PC-9 (cell line): ENCODE measurements at regions not wholly inside any gene's neighbourhood (a gene's known extent, or its start where the extent isn't known, plus 50 kb on each side); places are given as distances from the start of the nearest gene placed in this dataset.

Source experiments
- BruUV-seq: library from RNA; stranded (reverse); fragments of 400-500 nt; replicated peaks from 2 replicates; lab custom pipeline; 2021; lab: Mats Ljungman, UMichigan
- CTCF ChIA-PET: fragments of 300-600 bp; sonication (Branson Sonifier 250); formaldehyde crosslinking; loops from one replicate; lab custom pipeline; 2022; ENCODE audit warnings: antibody characterized with exemption; lab: Charles Lee
- POLR2A ChIA-PET: fragments of 300-600 bp; sonication (Branson Sonifier 250); formaldehyde crosslinking; loops from one replicate; lab custom pipeline; 2022; ENCODE audit warnings: antibody characterized with exemption; ENCODE audit not compliant: unreplicated experiment; lab: Charles Lee
- DNase-seq, 2 experiments: peaks; one replicate each; pipeline versions ENCODE4 v3.0.0 to v3.0.0-alpha.2; 2015 to 2022; ENCODE audit warnings: mixed read lengths in 1 of 2
- H2AFZ ChIP-seq: fragments of 200-600 bp; sonication (generic); 2 replicates; pipeline ENCODE4 v1.8.1; 2017; ENCODE audit warnings: antibody characterized with exemption
- H3F3A ChIP-seq: fragments of 200-600 bp; sonication (generic); 2 replicates; pipeline ENCODE4 v1.8.1; 2017; ENCODE audit warnings: antibody characterized with exemption, mild to moderate bottlenecking, low read depth; ENCODE audit not compliant: insufficient read depth
- H3K27ac ChIP-seq: fragments of 200-600 bp; sonication (generic); 2 replicates; pipeline ENCODE4 v1.6.1; 2016; ENCODE audit warnings: mixed run types
- H3K27me3 ChIP-seq: fragments of 200-600 bp; sonication (generic); 2 replicates; pipeline ENCODE4 v1.6.1; 2016; ENCODE audit warnings: low read depth, mixed run types; ENCODE audit not compliant: insufficient read depth
- H3K36me3 ChIP-seq: fragments of 200-600 bp; sonication (generic); 2 replicates; pipeline ENCODE4 v1.6.1; 2016; ENCODE audit warnings: low read depth, mixed run types
- H3K4me1 ChIP-seq: fragments of 200-600 bp; sonication (generic); replicated peaks from 2 replicates; pipeline ENCODE4 v1.6.1; 2016; ENCODE audit warnings: mixed run types; ENCODE audit not compliant: insufficient read depth
- H3K4me2 ChIP-seq: fragments of 200-600 bp; sonication (generic); 2 replicates; pipeline ENCODE4 v1.6.1; 2017; ENCODE audit warnings: mixed run types
- H3K4me3 ChIP-seq: fragments of 200-600 bp; sonication (generic); 2 replicates; pipeline ENCODE4 v1.6.1; 2016; ENCODE audit warnings: mixed run types
- H3K79me2 ChIP-seq: fragments of 200-600 bp; sonication (generic); 2 replicates; pipeline ENCODE4 v1.6.1; 2017; ENCODE audit warnings: low read depth, mixed run types
- H3K9me2 ChIP-seq: fragments of 200-600 bp; sonication (generic); 2 replicates; pipeline ENCODE4 v1.8.1; 2017; ENCODE audit warnings: mild to moderate bottlenecking; ENCODE audit not compliant: insufficient read depth
- H3K9me3 ChIP-seq: fragments of 200-600 bp; sonication (generic); 2 replicates; pipeline ENCODE4 v1.8.1; 2016; ENCODE audit warnings: low read depth; ENCODE audit not compliant: insufficient read depth
- H4K20me1 ChIP-seq: fragments of 200-600 bp; sonication (generic); 2 replicates; pipeline ENCODE4 v1.8.1; 2017; ENCODE audit not compliant: insufficient read depth
- CTCF ChIP-seq: fragments of 200-600 bp; sonication (generic); conservative IDR thresholded peaks from 2 replicates; pipeline ENCODE4 v1.6.1; 2017; ENCODE audit warnings: mixed run types, antibody characterized with exemption, mild to moderate bottlenecking, moderate library complexity
- EZH2 ChIP-seq: fragments of 200-600 bp; sonication (generic); IDR thresholded peaks from 2 replicates; pipeline ENCODE4 v1.8.0; 2017; ENCODE audit warnings: antibody characterized with exemption, low read depth
- intact Hi-C: fragments of 100-400 bp; cut with micrococcal nuclease; formaldehyde crosslinking; loops from one replicate; pipeline ENCODE4 v1.10.0; 2022; ENCODE audit not compliant: unreplicated experiment

GRCh38 chr1:19563324-19564097 is 78.2 kb upstream of the CAPZB start:
- no peak overlapping the region for H3K4me2 ChIP-seq
- no peaks in the 10 kb centered on the region for H3K36me3 ChIP-seq
- H3F3A ChIP-seq, result no peaks in the 10 kb centered on the region
- intact Hi-C loops, result no loop called here
- no TSS peak for BruUV-seq
- H3K4me1 ChIP-seq, result no peaks in the 10 kb centered on the region
- H3K9me3 ChIP-seq, result no peaks in the 10 kb centered on the region
- no peak overlapping the region for H2AFZ ChIP-seq
- DNase-seq, result no peak
- H4K20me1 ChIP-seq, result no peaks in the 10 kb centered on the region
- H3K79me2 ChIP-seq, result no peaks in the 10 kb centered on the region
- H3K9me2 ChIP-seq, result no peaks in the 10 kb centered on the region
- H3K4me3 ChIP-seq, result no peak overlapping the region
- no peak for TF ChIP-seq EZH2
- TF ChIP-seq CTCF, result no peak
- no peaks in the 10 kb centered on the region for H3K27me3 ChIP-seq
- no peak overlapping the region for H3K27ac ChIP-seq
- ChIA-PET CTCF (no interaction called here), POLR2A (no interaction called here)

GRCh38 chr1:19562847-19563246 is 77.5 kb upstream of the CAPZB start:
- H4K20me1 ChIP-seq, result no peaks in the 10 kb centered on the region
- H3K27me3 ChIP-seq, result no peaks in the 10 kb centered on the region
- no peaks in the 10 kb centered on the region for H3K79me2 ChIP-seq
- intact Hi-C loops, result no loop called here
- no peak overlapping the region for H3K4me3 ChIP-seq
- no peak for DNase-seq
- ChIA-PET CTCF (no interaction called here), POLR2A (no interaction called here)
- H3K4me2 ChIP-seq, result no peak overlapping the region
- H3F3A ChIP-seq, result no peaks in the 10 kb centered on the region
- no peak overlapping the region for H2AFZ ChIP-seq
- H3K27ac ChIP-seq, result no peak overlapping the region
- no peaks in the 10 kb centered on the region for H3K9me3 ChIP-seq
- no peaks in the 10 kb centered on the region for H3K36me3 ChIP-seq
- no peaks in the 10 kb centered on the region for H3K4me1 ChIP-seq
- TF ChIP-seq EZH2, result no peak
- TF ChIP-seq CTCF, result no peak
- no peaks in the 10 kb centered on the region for H3K9me2 ChIP-seq
- no TSS peak for BruUV-seq

DNA sequence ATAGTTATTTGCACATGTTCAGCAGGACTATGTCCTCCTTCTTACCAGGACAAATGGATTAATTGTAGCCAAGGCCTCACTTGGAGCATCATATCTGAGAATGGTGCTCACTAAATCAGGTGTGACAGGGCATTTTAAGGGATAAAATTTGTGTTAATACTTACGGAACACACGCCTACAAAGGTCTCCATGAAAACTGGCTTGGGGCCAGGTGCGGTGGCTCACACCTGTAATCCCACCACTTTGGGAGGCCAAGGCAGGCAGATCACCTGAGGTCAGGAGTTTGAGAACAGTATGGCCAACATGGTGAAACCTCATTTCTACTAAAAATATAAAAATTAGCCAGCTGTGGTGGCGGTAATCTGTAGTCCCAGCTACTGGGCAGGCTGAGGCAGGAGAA is 75.1 kb upstream of the CAPZB start:
- Histone ChIP-seq H3K36me3 (no peaks in the 10 kb centered on the region), H2AFZ (no peak overlapping the region), H3K4me1 (no peaks in the 10 kb centered on the region), H3K9me3 (no peaks in the 10 kb centered on the region), H3K27me3 (no peaks in the 10 kb centered on the region), H3K27ac (no peak overlapping the region), H4K20me1 (no peaks in the 10 kb centered on the region), H3K4me3 (no peak overlapping the region), H3K9me2 (no peaks in the 10 kb centered on the region), H3K79me2 (no peaks in the 10 kb centered on the region), H3K4me2 (no peak overlapping the region), H3F3A (no peaks in the 10 kb centered on the region)
- intact Hi-C loops, result no loop called here
- BruUV-seq, result no TSS peak
- ChIA-PET CTCF (no interaction called here), POLR2A (no interaction called here)
- no peak for DNase-seq
- no peak for TF ChIP-seq EZH2
- no peak for TF ChIP-seq CTCF
